ENCODE measurements at regions not wholly inside any gene's neighbourhood (a gene's known extent, or its start where the extent isn't known, plus 50 kb on each side); places are given as distances from the start of the nearest gene placed in this dataset.

- TF ChIP-seq CTCF (IDR thresholded peaks at IDR 0.05) (no peak), EP300 (IDR thresholded peaks at IDR 0.05) (no peak), POLR2A (IDR thresholded peaks at IDR 0.05) (no peak)
- no peak for DNase-seq
- no peaks in the 10 kb centered on the region for H3K4me1 ChIP-seq (ENCODE audit: insufficient read depth)
- no peak overlapping the region for H3K4me3 ChIP-seq
- no peaks in the 10 kb centered on the region for H3K36me3 ChIP-seq
- 68 to 79% (median 78%) methylated on average over 1 of the region's 1 CpG for WGBS, 3 donors
- no peaks in the 10 kb centered on the region for H3K27me3 ChIP-seq
- H3K27ac ChIP-seq, result no peak overlapping the region
- H3K9me3 ChIP-seq, result peaks cover 0 to 4% of the 10 kb centered on the region in 2 donors
- intact Hi-C loops (cut with DNase I), result no loop called here
Observed at GRCh38 chr17:65433157-65433556, 128.3 kb downstream of the AXIN2 start.

- H3K27ac ChIP-seq, result no peak overlapping the region
- peaks cover 0 to 4% of the 10 kb centered on the region in 2 donors for H3K9me3 ChIP-seq
- no peaks in the 10 kb centered on the region for H3K27me3 ChIP-seq
- no peak for DNase-seq
- H3K4me1 ChIP-seq (ENCODE audit: insufficient read depth), result no peaks in the 10 kb centered on the region
- TF ChIP-seq POLR2A (IDR thresholded peaks at IDR 0.05) (no peak), EP300 (IDR thresholded peaks at IDR 0.05) (no peak), CTCF (IDR thresholded peaks at IDR 0.05) (no peak)
- H3K36me3 ChIP-seq, result no peaks in the 10 kb centered on the region
- intact Hi-C loops (cut with DNase I), result no loop called here
- no peak overlapping the region for H3K4me3 ChIP-seq
- 85 to 91% (median 87%) methylated on average over 7 of the region's 7 CpGs for WGBS, 3 donors
Observed at GRCh38 chr17:65431116-65431515, 130.3 kb downstream of the AXIN2 start.

GRCh38 chr17:65430209-65430833 is 131.1 kb downstream of the AXIN2 start:
- Histone ChIP-seq H3K27me3 (no peaks in the 10 kb centered on the region), H3K9me3 (peaks cover 0 to 4% of the 10 kb centered on the region in 2 donors), H3K36me3 (no peaks in the 10 kb centered on the region), H3K4me1 (ENCODE audit: insufficient read depth) (no peaks in the 10 kb centered on the region), H3K4me3 (no peak overlapping the region), H3K27ac (no peak overlapping the region)
- TF ChIP-seq POLR2A (IDR thresholded peaks at IDR 0.05), result no peak
- TF ChIP-seq EP300 (IDR thresholded peaks at IDR 0.05), result no peak
- no peak for TF ChIP-seq CTCF (IDR thresholded peaks at IDR 0.05)
- no peak for DNase-seq
- intact Hi-C loops (cut with DNase I), result no loop called here
- WGBS, 3 donors, result 71 to 77% (median 74%) methylated on average over 9 of the region's 9 CpGs

- no peaks in the 10 kb centered on the region for H3K4me1 ChIP-seq (ENCODE audit: insufficient read depth)
- no peaks in the 10 kb centered on the region for H3K9me3 ChIP-seq
- H3K27ac ChIP-seq, result no peak overlapping the region
- no peak overlapping the region for H3K4me3 ChIP-seq
- WGBS, 3 donors, result 52 to 59% (median 53%) methylated on average over 9 of the region's 9 CpGs
- H3K36me3 ChIP-seq, result no peaks in the 10 kb centered on the region
- DNase-seq, result no peak
- TF ChIP-seq POLR2A (IDR thresholded peaks at IDR 0.05) (no peak), CTCF (IDR thresholded peaks at IDR 0.05) (no peak), EP300 (IDR thresholded peaks at IDR 0.05) (no peak)
- H3K27me3 ChIP-seq, result no peaks in the 10 kb centered on the region
- intact Hi-C loops (cut with DNase I), result no loop called here
Observed at GRCh38 chr17:65423346-65424140, 137.9 kb downstream of the AXIN2 start.

Measured in ovary (tissue), 7 donors.